ENCODE measurements at regions not wholly inside any gene's neighbourhood (a gene's known extent, or its start where the extent isn't known, plus 50 kb on each side); places are given as distances from the start of the nearest gene placed in this dataset.

DNA sequence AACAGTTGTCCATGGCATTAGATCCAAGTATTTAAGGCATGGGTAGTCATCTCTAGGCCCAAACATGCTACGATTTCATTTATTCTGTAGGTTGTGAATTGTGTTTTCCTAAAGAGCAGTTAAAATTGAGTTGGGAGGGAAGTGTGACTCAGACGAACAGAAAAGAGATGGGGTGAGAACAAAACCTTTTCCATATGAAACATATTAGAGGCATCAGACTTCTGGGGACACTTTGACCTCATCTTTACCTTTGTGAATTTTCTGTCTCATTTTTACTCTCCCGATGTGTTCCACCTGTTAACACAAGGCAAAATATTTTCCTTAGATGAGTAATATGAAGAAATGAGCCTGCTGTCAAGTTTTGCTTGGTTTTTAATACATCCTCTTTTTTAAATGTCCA is 181.3 kb downstream of the ESM1 start:
- intact Hi-C loops (cut with micrococcal nuclease), result no loop called here
- CTCF ChIA-PET, result no interaction called here

DNA sequence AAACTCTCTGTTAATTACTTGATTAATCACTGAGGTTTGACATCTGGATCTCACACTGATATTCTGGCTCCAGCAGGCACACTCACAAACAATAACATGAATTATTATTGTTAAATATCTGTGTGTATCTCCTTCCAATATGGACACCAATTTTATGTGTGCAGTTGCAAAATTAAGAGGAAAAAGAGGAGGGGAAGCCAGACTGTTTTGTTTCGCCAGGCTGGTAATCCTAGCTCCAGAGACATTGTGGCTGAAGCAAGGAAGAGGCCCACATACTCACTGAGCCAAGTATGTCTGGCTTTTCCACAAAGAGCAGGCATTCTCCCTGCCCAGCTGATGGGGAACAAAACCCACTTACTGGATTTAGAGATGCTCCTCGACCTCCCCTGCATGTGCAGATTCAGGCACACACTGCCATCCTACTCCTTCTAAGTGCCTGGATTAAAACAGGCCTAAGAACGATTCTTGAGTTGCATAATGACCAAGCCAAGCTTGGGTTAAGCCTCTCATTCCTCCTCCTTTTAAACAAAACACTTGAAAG is 181.9 kb downstream of the ESM1 start:
- Histone ChIP-seq H4K20me1 (ENCODE audit: low read length) (no peaks in the 10 kb centered on the region), H3K9me2 (replicated peaks; ENCODE audit: low read length) (no peaks in the 10 kb centered on the region), H3K27me3 (ENCODE audit: low read length) (no peaks in the 10 kb centered on the region), H3F3A (ENCODE audit: low read length, unreplicated experiment) (no peaks in the 10 kb centered on the region), H3K4me1 (ENCODE audit: insufficient read depth, low read length) (0 out of 2 replicates have a peak, but pooled peaks cover 5% of the 10 kb centered on the region), H3K36me3 (ENCODE audit: low read depth, low read length) (no peaks in the 10 kb centered on the region), H3K4me3 (ENCODE audit: low read length) (no peak overlapping the region), H3K79me2 (ENCODE audit: low read length) (no peaks in the 10 kb centered on the region), H3K27ac (ENCODE audit: low read length) (no peak overlapping the region), H3K9ac (ENCODE audit: low read length) (no peak overlapping the region), H3K4me2 (ENCODE audit: low read length) (no peak overlapping the region), H3K9me3 (ENCODE audit: low read length) (no peaks in the 10 kb centered on the region), H2AFZ (ENCODE audit: low read length) (no peak overlapping the region)
- ATAC-seq (no peak), DNase-seq (no peak)
- BruUV-seq (replicated peaks), result no TSS peak
- CTCF ChIA-PET, result no interaction called here
- intact Hi-C loops (cut with micrococcal nuclease), result no loop called here
- TF ChIP-seq, protein P1, sequence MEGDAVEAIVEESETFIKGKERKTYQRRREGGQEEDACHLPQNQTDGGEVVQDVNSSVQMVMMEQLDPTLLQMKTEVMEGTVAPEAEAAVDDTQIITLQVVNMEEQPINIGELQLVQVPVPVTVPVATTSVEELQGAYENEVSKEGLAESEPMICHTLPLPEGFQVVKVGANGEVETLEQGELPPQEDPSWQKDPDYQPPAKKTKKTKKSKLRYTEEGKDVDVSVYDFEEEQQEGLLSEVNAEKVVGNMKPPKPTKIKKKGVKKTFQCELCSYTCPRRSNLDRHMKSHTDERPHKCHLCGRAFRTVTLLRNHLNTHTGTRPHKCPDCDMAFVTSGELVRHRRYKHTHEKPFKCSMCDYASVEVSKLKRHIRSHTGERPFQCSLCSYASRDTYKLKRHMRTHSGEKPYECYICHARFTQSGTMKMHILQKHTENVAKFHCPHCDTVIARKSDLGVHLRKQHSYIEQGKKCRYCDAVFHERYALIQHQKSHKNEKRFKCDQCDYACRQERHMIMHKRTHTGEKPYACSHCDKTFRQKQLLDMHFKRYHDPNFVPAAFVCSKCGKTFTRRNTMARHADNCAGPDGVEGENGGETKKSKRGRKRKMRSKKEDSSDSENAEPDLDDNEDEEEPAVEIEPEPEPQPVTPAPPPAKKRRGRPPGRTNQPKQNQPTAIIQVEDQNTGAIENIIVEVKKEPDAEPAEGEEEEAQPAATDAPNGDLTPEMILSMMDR (conservative IDR thresholded peaks at IDR 0.05; ENCODE audit: low read depth, low read length), result no peak
- TF ChIP-seq EZH2 (IDR thresholded peaks at IDR 0.05; ENCODE audit: low read length, unreplicated experiment), result no peak
- no peak for TF ChIP-seq EZH2phosphoT487 (IDR thresholded peaks at IDR 0.05; ENCODE audit: borderline replicate concordance, low read length)
- POLR2A ChIA-PET (ENCODE audit: unreplicated experiment), result no interaction called here

More for the DNA sequence above, 181.3 kb downstream of the ESM1 start:
- Histone ChIP-seq H3K36me3 (ENCODE audit: low read depth, low read length) (no peaks in the 10 kb centered on the region), H3K9me2 (replicated peaks; ENCODE audit: low read length) (no peaks in the 10 kb centered on the region), H3F3A (ENCODE audit: low read length, unreplicated experiment) (no peaks in the 10 kb centered on the region), H3K4me1 (ENCODE audit: insufficient read depth, low read length) (0 out of 2 replicates have a peak, but pooled peaks cover 5% of the 10 kb centered on the region), H3K79me2 (ENCODE audit: low read length) (no peaks in the 10 kb centered on the region), H3K4me3 (ENCODE audit: low read length) (no peak overlapping the region), H3K9ac (ENCODE audit: low read length) (no peak overlapping the region), H4K20me1 (ENCODE audit: low read length) (no peaks in the 10 kb centered on the region), H3K27me3 (ENCODE audit: low read length) (no peaks in the 10 kb centered on the region), H3K9me3 (ENCODE audit: low read length) (no peaks in the 10 kb centered on the region), H3K4me2 (ENCODE audit: low read length) (no peak overlapping the region), H2AFZ (ENCODE audit: low read length) (no peak overlapping the region), H3K27ac (ENCODE audit: low read length) (no peak overlapping the region)
- no peak for TF ChIP-seq EZH2phosphoT487 (IDR thresholded peaks at IDR 0.05; ENCODE audit: borderline replicate concordance, low read length)
- TF ChIP-seq, protein P1 (conservative IDR thresholded peaks at IDR 0.05; ENCODE audit: low read depth, low read length), result no peak
- TF ChIP-seq EZH2 (IDR thresholded peaks at IDR 0.05; ENCODE audit: low read length, unreplicated experiment), result no peak
- POLR2A ChIA-PET (ENCODE audit: unreplicated experiment), result no interaction called here
- ATAC-seq (no peak), DNase-seq (no peak)
- BruUV-seq (replicated peaks), result no TSS peak

DNA sequence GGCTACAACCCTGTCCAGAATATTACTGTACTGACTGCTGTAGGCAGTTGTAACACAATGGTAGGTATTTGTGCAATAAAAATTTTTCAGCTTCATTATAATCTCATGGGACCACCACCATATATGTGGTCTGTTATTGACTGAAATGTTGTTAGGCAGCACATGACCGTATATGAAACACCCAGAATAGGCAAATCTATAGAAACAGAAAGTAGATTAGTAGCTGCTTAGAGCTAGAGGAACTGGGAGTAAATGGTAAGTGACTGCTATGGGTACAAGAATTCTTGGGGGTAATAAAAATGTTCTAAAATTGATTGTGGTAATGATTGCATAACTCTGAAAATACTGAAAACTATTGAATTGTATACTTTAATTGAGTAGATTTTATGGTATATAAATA is 185.7 kb downstream of the ESM1 start:
- Histone ChIP-seq H4K20me1 (ENCODE audit: low read length) (no peaks in the 10 kb centered on the region), H3K4me2 (ENCODE audit: low read length) (no peak overlapping the region), H3K4me1 (ENCODE audit: insufficient read depth, low read length) (peaks cover 14% of the 10 kb centered on the region), H3F3A (ENCODE audit: low read length, unreplicated experiment) (no peaks in the 10 kb centered on the region), H3K79me2 (ENCODE audit: low read length) (no peaks in the 10 kb centered on the region), H3K27ac (ENCODE audit: low read length) (no peak overlapping the region), H3K9me2 (replicated peaks; ENCODE audit: low read length) (no peaks in the 10 kb centered on the region), H3K9ac (ENCODE audit: low read length) (no peak overlapping the region), H3K4me3 (ENCODE audit: low read length) (no peak overlapping the region), H2AFZ (ENCODE audit: low read length) (no peak overlapping the region), H3K36me3 (ENCODE audit: low read depth, low read length) (no peaks in the 10 kb centered on the region), H3K9me3 (ENCODE audit: low read length) (no peaks in the 10 kb centered on the region), H3K27me3 (ENCODE audit: low read length) (no peaks in the 10 kb centered on the region)
- no TSS peak for BruUV-seq (replicated peaks)
- no peak for TF ChIP-seq EZH2 (IDR thresholded peaks at IDR 0.05; ENCODE audit: low read length, unreplicated experiment)
- TF ChIP-seq, protein P1 (conservative IDR thresholded peaks at IDR 0.05; ENCODE audit: low read depth, low read length), result no peak
- TF ChIP-seq EZH2phosphoT487 (IDR thresholded peaks at IDR 0.05; ENCODE audit: borderline replicate concordance, low read length), result no peak
- no peak for ATAC-seq
- intact Hi-C loops (cut with micrococcal nuclease), result no loop called here
- ChIA-PET CTCF (no interaction called here), POLR2A (ENCODE audit: unreplicated experiment) (no interaction called here)
- DNase-seq, result no peak
